Epithelial cell of esophagus (primary cell): ENCODE measurements at regions not wholly inside any gene's neighbourhood (a gene's known extent, or its start where the extent isn't known, plus 50 kb on each side); places are given as distances from the start of the nearest gene placed in this dataset.
A peak's percentile ranks its signal among the peaks of the same experiment; 100 is the strongest.
"Not testable (repeated sequence)": the region's sequence is repeated elsewhere in the genome, so short reads cannot be mapped to it uniquely, and the experiment has no call there.

Experiments
- DNase-seq: peaks from one replicate; pipeline ENCODE4 v3.0.0; 2010; ENCODE audit warnings: low read depth
- H3K4me3 ChIP-seq: 2 replicates; pipeline ENCODE4 v1.5.1; 2011; ENCODE audit warnings: mild to moderate bottlenecking, low read length, control low read depth
- CTCF ChIP-seq: IDR thresholded peaks from 2 replicates; pipeline ENCODE4 v1.5.1; 2011; ENCODE audit warnings: low read depth, mild to moderate bottlenecking, low read length, control low read depth, inconsistent platforms; ENCODE audit not compliant: insufficient read depth; ENCODE audit errors: missing control alignments

- DNase-seq = no peak
- TF ChIP-seq CTCF = no peak
These were observed 274.7 kb downstream of the RND3 start for GRCh38 chr2:150212722-150213171.

GRCh38 chr2:150211164-150211631 is 276.3 kb downstream of the RND3 start:
- H3K4me3 ChIP-seq = no peak overlapping the region
- DNase-seq = no peak
- TF ChIP-seq CTCF = no peak

More at GRCh38 chr2:150212722-150213171, 274.7 kb downstream of the RND3 start:
- H3K4me3 ChIP-seq = no peak overlapping the region

GRCh38 chr2:150209746-150210145 is 277.7 kb downstream of the RND3 start:
- H3K4me3 ChIP-seq = no peak overlapping the region
- DNase-seq = no peak
- TF ChIP-seq CTCF = no peak

- no peak overlapping the region for H3K4me3 ChIP-seq
- DNase-seq = no peak
- TF ChIP-seq CTCF = no peak
These were observed 278.8 kb downstream of the RND3 start for GRCh38 chr2:150208689-150209088.

- no peak for DNase-seq
- TF ChIP-seq CTCF = no peak
- H3K4me3 ChIP-seq = no peak overlapping the region
These were observed 279.5 kb downstream of the RND3 start for GRCh38 chr2:150207979-150208378.

- DNase-seq = peak; percentile 92
- H3K4me3 ChIP-seq = no peak overlapping the region
- no peak for TF ChIP-seq CTCF
These were observed 283.0 kb downstream of the RND3 start for GRCh38 chr2:150204451-150204850.

- not testable (repeated sequence) for DNase-seq, H3K4me3 ChIP-seq
These were observed 292.7 kb downstream of the RND3 start for GRCh38 chr2:150194816-150195215.
